ENCODE measurements at regions not wholly inside any gene's neighbourhood (a gene's known extent, or its start where the extent isn't known, plus 50 kb on each side); places are given as distances from the start of the nearest gene placed in this dataset.

GRCh38 chr6:163775313-163775712 lies 360.8 kb downstream of the QKI start:
- H3K4me1 ChIP-seq (ENCODE audit: insufficient read depth, low read length) = no peaks in the 10 kb centered on the region
- H3K4me3 Mint-ChIP-seq = no peak overlapping the region
- H3K9me3 ChIP-seq (ENCODE audit: control insufficient read depth in 1 of 2, insufficient read depth in 1 of 2, low read length in 2 of 2) = no peaks in the 10 kb centered on the region
- no peak for TF ChIP-seq CTCF (IDR thresholded peaks at IDR 0.05)
- ATAC-seq (ENCODE audit: poor library complexity) = no peak
- H3K27me3 ChIP-seq (ENCODE audit: control insufficient read depth in 1 of 2, insufficient read depth in 2 of 2, low read length in 2 of 2) = no peaks in the 10 kb centered on the region
- DNase-seq = no peak
- intact Hi-C loops (cut with DNase I, micrococcal nuclease) = no loop called here
- ChIA-PET POLR2A (no interaction called here), CTCF (no interaction called here)
- H3K36me3 Mint-ChIP-seq (ENCODE audit: low read depth) = no peaks in the 10 kb centered on the region
- H3K4me3 ChIP-seq (ENCODE audit: low read length) = no peak overlapping the region
- peaks cover 18% of the 10 kb centered on the region for H3K27me3 Mint-ChIP-seq
- H3K27ac ChIP-seq (ENCODE audit: low read depth in 1 of 2, low read length in 2 of 2) = no peak overlapping the region
- no peak overlapping the region for H3K27ac Mint-ChIP-seq
- H3K36me3 ChIP-seq (ENCODE audit: insufficient read depth, low read length) = no peaks in the 10 kb centered on the region
- H3K9me3 Mint-ChIP-seq = no peaks in the 10 kb centered on the region
- H3K4me1 Mint-ChIP-seq (ENCODE audit: low read depth) = no peaks in the 10 kb centered on the region

- Histone ChIP-seq H3K27me3 (ENCODE audit: control insufficient read depth in 1 of 2, insufficient read depth in 2 of 2, low read length in 2 of 2) (no peaks in the 10 kb centered on the region), H3K27ac (ENCODE audit: low read depth in 1 of 2, low read length in 2 of 2) (no peak overlapping the region), H3K4me3 (ENCODE audit: low read length) (no peak overlapping the region), H3K9me3 (ENCODE audit: control insufficient read depth in 1 of 2, insufficient read depth in 1 of 2, low read length in 2 of 2) (no peaks in the 10 kb centered on the region), H3K36me3 (ENCODE audit: insufficient read depth, low read length) (no peaks in the 10 kb centered on the region), H3K4me1 (ENCODE audit: insufficient read depth, low read length) (no peaks in the 10 kb centered on the region)
- Mint-ChIP-seq H3K4me1 (ENCODE audit: low read depth) (no peaks in the 10 kb centered on the region), H3K27me3 (peaks cover 18% of the 10 kb centered on the region), H3K36me3 (ENCODE audit: low read depth) (no peaks in the 10 kb centered on the region), H3K9me3 (no peaks in the 10 kb centered on the region), H3K4me3 (no peak overlapping the region), H3K27ac (no peak overlapping the region)
- ATAC-seq (ENCODE audit: poor library complexity) = no peak
- CTCF ChIA-PET = no interaction called here
- no peak for DNase-seq
- POLR2A ChIA-PET = no interaction called here
- intact Hi-C loops (cut with DNase I, micrococcal nuclease) = no loop called here
- no peak for TF ChIP-seq CTCF (IDR thresholded peaks at IDR 0.05)
Measured at GRCh38 chr6:163774485-163774884, 360.0 kb downstream of the QKI start.

GRCh38 chr6:163773646-163774045 lies 359.1 kb downstream of the QKI start:
- no peaks in the 10 kb centered on the region for H3K4me1 Mint-ChIP-seq (ENCODE audit: low read depth)
- no peaks in the 10 kb centered on the region for H3K27me3 ChIP-seq (ENCODE audit: control insufficient read depth in 1 of 2, insufficient read depth in 2 of 2, low read length in 2 of 2)
- peaks cover 17% of the 10 kb centered on the region for H3K27me3 Mint-ChIP-seq
- intact Hi-C loops (cut with DNase I, micrococcal nuclease) = no loop called here
- no peak overlapping the region for H3K27ac Mint-ChIP-seq
- ChIA-PET POLR2A (no interaction called here), CTCF (no interaction called here)
- no peak overlapping the region for H3K4me3 Mint-ChIP-seq
- no peaks in the 10 kb centered on the region for H3K9me3 Mint-ChIP-seq
- no peak overlapping the region for H3K4me3 ChIP-seq (ENCODE audit: low read length)
- DNase-seq (no peak), ATAC-seq (ENCODE audit: poor library complexity) (no peak)
- H3K36me3 Mint-ChIP-seq (ENCODE audit: low read depth) = no peaks in the 10 kb centered on the region
- H3K36me3 ChIP-seq (ENCODE audit: insufficient read depth, low read length) = no peaks in the 10 kb centered on the region
- no peak for TF ChIP-seq CTCF (IDR thresholded peaks at IDR 0.05)
- no peaks in the 10 kb centered on the region for H3K9me3 ChIP-seq (ENCODE audit: control insufficient read depth in 1 of 2, insufficient read depth in 1 of 2, low read length in 2 of 2)
- H3K27ac ChIP-seq (ENCODE audit: low read depth in 1 of 2, low read length in 2 of 2) = no peak overlapping the region
- no peaks in the 10 kb centered on the region for H3K4me1 ChIP-seq (ENCODE audit: insufficient read depth, low read length)

All from CD4-positive, alpha-beta T cell (primary cell).